GM03348 (cell line): ENCODE measurements at regions not wholly inside any gene's neighbourhood (a gene's known extent, or its start where the extent isn't known, plus 50 kb on each side); places are given as distances from the start of the nearest gene placed in this dataset.
"Not testable (repeated sequence)": the region's sequence is repeated elsewhere in the genome, so short reads cannot be mapped to it uniquely, and the experiment has no call there.

Experiments used
- DNase-seq: peaks from one replicate; pipeline ENCODE4 v3.0.0; 2012; ENCODE audit warnings: low spot score

GRCh38 chr7:93747019-93747418 lies 143.5 kb downstream of the TFPI2 start:
- peak; percentile 30 for DNase-seq

DNA sequence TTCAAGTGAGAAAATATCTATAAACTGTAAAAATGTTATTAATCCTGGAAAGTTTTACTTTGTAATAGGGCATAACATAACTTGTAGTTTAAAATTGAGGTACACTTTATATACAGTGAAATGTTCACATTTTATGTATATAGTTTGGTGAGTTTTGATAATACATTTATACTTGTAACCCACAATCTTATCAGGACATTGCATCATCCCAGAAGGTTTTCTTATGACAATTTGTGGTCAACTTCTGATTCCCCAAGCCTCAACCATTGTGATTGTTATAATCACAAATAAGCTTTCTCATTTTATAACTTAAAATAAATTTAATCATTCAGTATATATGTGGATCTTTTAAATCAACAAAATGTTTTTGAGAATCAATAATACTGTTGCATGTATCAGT lies 151.1 kb downstream of the TFPI2 start:
- DNase-seq, result no peak

DNA sequence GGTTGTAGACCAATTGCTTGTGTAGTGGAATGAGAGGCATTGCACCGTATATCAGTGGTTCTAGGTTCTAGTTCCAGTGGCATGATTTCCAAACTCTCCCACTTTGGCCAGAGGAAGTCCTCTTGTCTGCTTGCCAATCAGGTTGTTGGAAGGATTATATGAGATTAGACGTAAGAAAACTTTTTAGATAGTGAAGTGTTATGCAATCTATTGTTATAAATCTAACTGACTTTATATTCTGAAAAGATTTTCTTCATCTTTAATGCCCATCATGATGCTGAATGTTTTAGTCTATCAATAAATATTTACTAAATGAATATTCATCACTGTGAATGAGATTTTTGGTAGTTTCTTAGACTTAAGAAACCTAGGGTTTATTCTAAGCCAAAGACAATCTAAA lies 152.6 kb downstream of the TFPI2 start:
- no peak for DNase-seq

GRCh38 chr7:93736668-93737369 lies 153.7 kb downstream of the TFPI2 start:
- DNase-seq, result no peak

GRCh38 chr7:93728292-93728691 lies 153.8 kb upstream of the CALCR start:
- no peak for DNase-seq

- DNase-seq, result no peak
Measured at GRCh38 chr7:93725954-93726353, 151.4 kb upstream of the CALCR start.

- DNase-seq, result no peak
Measured at GRCh38 chr7:93723424-93724124, 149.1 kb upstream of the CALCR start.

- no peak for DNase-seq
Measured at GRCh38 chr7:93720106-93720505, 145.6 kb upstream of the CALCR start.

DNA sequence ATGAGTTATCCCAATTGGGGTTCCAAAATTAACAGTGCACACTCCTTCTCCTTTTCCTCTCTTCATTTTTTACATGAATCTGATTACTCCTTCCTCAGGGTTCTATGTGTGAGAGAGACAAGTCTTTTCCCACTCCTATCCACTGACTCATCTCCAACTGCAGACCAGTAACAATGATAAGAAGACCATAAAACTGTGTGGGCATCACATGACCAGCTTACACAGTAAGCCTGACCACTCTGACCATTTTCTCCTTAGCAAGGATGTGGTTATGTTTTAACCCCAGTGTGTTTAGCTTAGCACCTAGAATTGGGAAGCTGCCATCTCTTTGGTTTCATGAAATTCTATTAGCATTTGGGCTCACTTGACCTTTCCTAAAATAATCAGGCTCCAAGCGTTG lies 145.0 kb upstream of the CALCR start:
- DNase-seq, result peak; percentile 19

- DNase-seq, result peak; percentile 17
Measured at GRCh38 chr7:93717217-93717900, 142.8 kb upstream of the CALCR start.

- peak; percentile 51 for DNase-seq
Measured at GRCh38 chr7:93715234-93715633, 140.7 kb upstream of the CALCR start.

DNA sequence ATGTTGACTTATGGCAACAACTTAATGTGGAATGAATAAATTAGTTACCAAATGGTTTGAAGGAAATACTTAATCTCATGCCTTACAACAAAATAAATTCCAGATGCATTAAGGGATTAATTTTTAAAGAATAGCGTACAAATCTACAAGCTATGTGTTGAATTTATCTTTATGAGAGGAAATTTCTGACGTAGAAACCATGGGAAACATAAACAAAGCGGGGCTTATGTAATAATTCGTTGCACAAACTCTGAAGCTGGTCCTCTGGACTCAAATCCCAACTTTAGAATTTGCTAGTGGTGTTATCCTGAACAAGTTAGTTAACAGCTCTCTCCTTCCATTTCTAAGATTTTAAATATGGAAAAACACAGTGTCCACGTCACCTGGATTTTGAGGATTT lies 137.4 kb upstream of the CALCR start:
- DNase-seq, result no peak

DNA sequence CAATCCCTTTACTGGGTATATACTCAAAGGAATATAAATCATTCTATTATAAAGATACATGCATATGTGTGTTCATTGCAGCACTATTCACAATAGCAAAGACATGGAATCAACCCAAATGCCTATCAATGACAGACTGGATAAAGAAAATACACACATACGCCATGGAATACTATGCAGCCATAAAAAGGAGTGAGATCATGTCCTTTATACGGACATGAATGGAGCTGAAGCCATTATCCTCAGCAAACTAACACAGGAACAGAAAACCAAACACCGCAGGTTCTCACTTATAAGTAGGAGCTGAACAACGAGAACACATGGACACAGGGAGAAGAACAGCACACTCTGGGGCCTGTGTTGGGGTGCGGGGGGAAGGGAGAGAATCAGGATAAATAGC lies 133.7 kb upstream of the CALCR start:
- DNase-seq, result not testable (repeated sequence)

GRCh38 chr7:93707249-93707648 lies 132.7 kb upstream of the CALCR start:
- no peak for DNase-seq

- not testable (repeated sequence) for DNase-seq
Measured at GRCh38 chr7:93706162-93706561, 131.6 kb upstream of the CALCR start.

DNA sequence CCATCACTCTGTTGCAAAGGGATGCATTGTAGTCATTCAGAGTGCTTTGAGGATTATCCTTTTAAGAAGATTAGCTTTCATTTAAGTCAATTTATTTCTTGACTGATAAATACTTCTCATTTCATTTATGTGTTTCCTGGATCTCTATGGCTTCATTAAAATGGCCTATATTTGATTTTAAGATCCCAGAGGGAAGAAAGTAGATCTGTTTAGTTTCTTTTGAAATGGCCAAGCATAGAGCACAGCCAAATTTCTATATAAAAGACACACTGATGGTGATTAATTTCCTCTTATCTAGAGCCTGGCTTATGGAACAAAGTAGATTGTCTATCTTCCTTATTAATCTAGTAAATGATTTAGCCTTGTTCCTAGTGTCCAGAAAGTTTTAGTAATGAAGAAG lies 129.7 kb upstream of the CALCR start:
- no peak for DNase-seq

GRCh38 chr7:93697901-93698300 lies 123.4 kb upstream of the CALCR start:
- DNase-seq, result no peak

DNA sequence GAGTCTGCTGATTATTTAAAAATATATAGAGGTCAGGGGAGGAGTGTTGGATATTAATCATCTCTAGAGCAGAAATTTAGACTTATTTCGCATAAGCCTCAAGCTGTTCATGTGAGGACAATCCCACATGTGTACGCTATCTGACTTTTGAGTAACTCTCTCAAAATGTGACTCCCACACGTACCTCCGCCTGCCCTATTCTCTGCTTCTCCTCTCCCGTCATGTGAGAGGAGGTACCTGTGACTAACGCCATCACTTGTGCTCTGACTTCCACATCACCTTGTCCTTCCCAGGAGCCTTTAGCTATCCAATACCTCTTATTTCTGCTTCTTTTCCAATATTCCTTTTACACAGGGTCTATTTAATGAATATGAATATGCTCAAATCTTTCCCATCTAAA lies 119.3 kb upstream of the CALCR start:
- DNase-seq, result no peak

GRCh38 chr7:93690021-93690420 lies 115.5 kb upstream of the CALCR start:
- DNase-seq, result no peak

DNA sequence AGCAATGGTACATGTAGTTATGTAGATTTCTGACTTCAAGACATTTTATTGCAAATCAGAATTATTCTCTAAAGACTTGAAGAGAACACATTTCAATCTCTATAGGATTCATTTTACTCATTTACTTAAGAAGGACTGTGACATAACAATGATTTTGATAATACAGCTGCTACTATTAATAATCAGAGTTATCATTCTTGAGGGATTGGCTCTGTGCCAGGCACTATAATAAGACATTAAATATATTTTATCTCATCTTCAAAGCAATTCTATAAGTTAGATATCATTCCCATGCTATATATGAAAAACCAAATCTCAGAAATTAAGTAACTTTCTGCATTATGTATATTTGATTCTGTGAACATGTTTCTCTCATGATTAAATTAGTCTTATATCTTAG lies 103.7 kb upstream of the CALCR start:
- no peak for DNase-seq

DNA sequence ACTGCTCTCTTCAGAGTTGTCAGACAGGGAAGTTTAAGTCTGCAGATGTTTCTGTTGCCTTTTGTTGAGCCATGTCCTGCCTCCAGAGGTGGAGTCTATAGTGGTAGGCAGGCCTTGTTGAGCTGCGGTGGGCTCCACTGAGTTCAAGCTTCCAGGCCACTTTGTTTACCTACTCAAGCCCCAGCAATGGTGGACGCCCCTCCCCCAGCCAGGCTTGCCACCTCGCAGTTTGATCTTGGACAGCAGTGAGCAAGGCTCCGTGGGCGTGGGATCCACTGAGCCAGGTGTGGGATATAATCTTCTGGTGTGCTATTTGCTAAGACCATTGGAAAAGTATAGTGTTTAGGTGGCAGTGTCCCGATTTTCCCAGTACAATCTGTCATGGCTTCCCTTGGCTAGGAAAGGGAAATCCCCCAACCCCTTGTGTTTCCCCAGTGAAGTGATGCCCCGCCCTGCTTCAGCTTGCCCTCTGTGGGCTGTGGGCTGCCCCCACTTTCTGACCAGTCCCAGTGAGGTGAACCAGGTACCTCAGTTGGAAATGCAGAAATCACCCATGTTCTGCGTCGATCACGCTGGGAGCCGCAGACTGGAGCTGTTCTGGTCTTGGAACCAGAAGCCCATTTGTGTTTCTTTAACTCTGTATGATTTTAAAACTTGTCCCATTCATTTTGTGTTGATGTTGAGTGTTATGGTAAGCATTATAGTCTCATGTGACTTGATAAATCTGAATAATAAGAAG lies 89.2 kb upstream of the CALCR start:
- no peak for DNase-seq

- DNase-seq, result not testable (repeated sequence)
Measured at GRCh38 chr7:93658163-93658562, 83.6 kb upstream of the CALCR start.
